Calu3 (cell line): ENCODE measurements at regions not wholly inside any gene's neighbourhood (a gene's known extent, or its start where the extent isn't known, plus 50 kb on each side); places are given as distances from the start of the nearest gene placed in this dataset.

ENCODE experiments used
- BruUV-seq: library from RNA; stranded (reverse); fragments of 400-500 nt; replicated peaks from 2 replicates; lab custom pipeline; 2021; lab: Mats Ljungman, UMichigan
- CTCF ChIA-PET: fragments of 300-600 bp; sonication (Branson Sonifier 250); formaldehyde crosslinking; loops from one replicate; lab custom pipeline; 2022; ENCODE audit warnings: antibody characterized with exemption; lab: Charles Lee
- DNase-seq: peaks from one replicate; pipeline ENCODE4 v3.0.0; 2022
- H3K27ac Mint-ChIP-seq: one replicate; pipeline ENCODE4 v1.8.0; 2022; ENCODE audit warnings: mixed read lengths; ENCODE audit not compliant: unreplicated experiment
- H3K27me3 Mint-ChIP-seq: one replicate; pipeline ENCODE4 v1.8.0; 2022; ENCODE audit warnings: mixed read lengths; ENCODE audit not compliant: unreplicated experiment
- H3K36me3 Mint-ChIP-seq: one replicate; pipeline ENCODE4 v1.8.0; 2022; ENCODE audit warnings: mild to moderate bottlenecking, moderate library complexity, mixed read lengths; ENCODE audit not compliant: insufficient read depth, unreplicated experiment
- H3K4me1 Mint-ChIP-seq: one replicate; pipeline ENCODE4 v1.8.0; 2022; ENCODE audit warnings: mild to moderate bottlenecking, low read depth, mixed read lengths; ENCODE audit not compliant: unreplicated experiment
- H3K4me3 Mint-ChIP-seq: one replicate; pipeline ENCODE4 v1.8.0; 2022; ENCODE audit warnings: mild to moderate bottlenecking, low read depth, moderate library complexity, mixed read lengths; ENCODE audit not compliant: unreplicated experiment
- H3K9me3 Mint-ChIP-seq: one replicate; pipeline ENCODE4 v1.8.0; 2022; ENCODE audit warnings: low read depth, mixed read lengths; ENCODE audit not compliant: unreplicated experiment
- CTCF ChIP-seq: fragments of 200-600 bp; IDR thresholded peaks from one replicate; pipeline ENCODE4 v1.8.0; 2022; ENCODE audit warnings: antibody characterized with exemption; ENCODE audit not compliant: unreplicated experiment
- intact Hi-C: fragments of 100-400 bp; cut with micrococcal nuclease; formaldehyde crosslinking; loops from one replicate; pipeline ENCODE4 v1.10.0; 2022; ENCODE audit not compliant: unreplicated experiment

GRCh38 chr12:92072112-92072511 lies 73.5 kb downstream of the BTG1 start:
- H3K27me3 Mint-ChIP-seq = no peaks in the 10 kb centered on the region
- TF ChIP-seq CTCF = no peak
- intact Hi-C loops = loop anchor here (5.0 to 10.0 kb wide), 2 partner anchors 145 to 487 kb away; no protein-coding TSS in a partner anchor
- no TSS peak for BruUV-seq
- no peak for DNase-seq
- H3K27ac Mint-ChIP-seq = no peak overlapping the region
- no peaks in the 10 kb centered on the region for H3K9me3 Mint-ChIP-seq
- H3K36me3 Mint-ChIP-seq = peaks cover 16% of the 10 kb centered on the region
- CTCF ChIA-PET = no interaction called here
- no peak overlapping the region for H3K4me3 Mint-ChIP-seq
- H3K4me1 Mint-ChIP-seq = peaks cover 61% of the 10 kb centered on the region

GRCh38 chr12:92070864-92071445 lies 74.7 kb downstream of the BTG1 start:
- Mint-ChIP-seq H3K9me3 (no peaks in the 10 kb centered on the region), H3K27me3 (no peaks in the 10 kb centered on the region), H3K27ac (peak overlapping the region; percentile 91), H3K36me3 (peaks cover 16% of the 10 kb centered on the region), H3K4me3 (peak overlapping the region; percentile 54), H3K4me1 (peaks cover 56% of the 10 kb centered on the region)
- no TSS peak for BruUV-seq
- TF ChIP-seq CTCF = no peak
- intact Hi-C loops = loop anchor here (1.0 to 10.0 kb wide), 5 partner anchors 28 to 486 kb away; no protein-coding TSS in a partner anchor
- peak; percentile 46 for DNase-seq
- CTCF ChIA-PET = interaction anchor here (0.7 to 1.7 kb wide), 6 partner anchors 30 to 291 kb away, joined by 3 to 5 read pairs (median 3); no protein-coding TSS in a partner anchor

GRCh38 chr12:92070054-92070863 lies 75.4 kb downstream of the BTG1 start:
- Mint-ChIP-seq H3K27me3 (no peaks in the 10 kb centered on the region), H3K27ac (peak overlapping the region; percentile 91), H3K4me1 (peaks cover 56% of the 10 kb centered on the region), H3K9me3 (no peaks in the 10 kb centered on the region), H3K36me3 (peaks cover 17% of the 10 kb centered on the region), H3K4me3 (peak overlapping the region; percentile 54)
- BruUV-seq = no TSS peak
- CTCF ChIA-PET = interaction anchor here (0.6 to 1.7 kb wide), 7 partner anchors 30 to 291 kb away, joined by 3 to 5 read pairs (median 3); no protein-coding TSS in a partner anchor
- intact Hi-C loops = loop anchor here (1.0 to 10.0 kb wide), 5 partner anchors 29 to 485 kb away; no protein-coding TSS in a partner anchor
- DNase-seq = peak; percentile 80
- peak; percentile 15 for TF ChIP-seq CTCF

- Mint-ChIP-seq H3K4me1 (peaks cover 62% of the 10 kb centered on the region), H3K27ac (peak overlapping the region; percentile 91), H3K27me3 (no peaks in the 10 kb centered on the region), H3K9me3 (no peaks in the 10 kb centered on the region), H3K36me3 (peaks cover 26% of the 10 kb centered on the region), H3K4me3 (no peak overlapping the region)
- DNase-seq = no peak
- intact Hi-C loops = loop anchor here (5.0 to 10.0 kb wide), 2 partner anchors 116 to 506 kb away; no protein-coding TSS in a partner anchor
- CTCF ChIA-PET = no interaction called here
- no peak for TF ChIP-seq CTCF
- BruUV-seq = no TSS peak
Measured at GRCh38 chr12:92068459-92068858, 77.2 kb downstream of the BTG1 start.
